ENCODE measurements at regions not wholly inside any gene's neighbourhood (a gene's known extent, or its start where the extent isn't known, plus 50 kb on each side); places are given as distances from the start of the nearest gene placed in this dataset.

- TF ChIP-seq CTCF (IDR thresholded peaks at IDR 0.05; ENCODE audit: low read depth, low read length), result no peak
- in situ Hi-C loops (cut with HindIII; ENCODE audit: low sequenced_read_pairs), result no loop called here
- DNase-seq (ENCODE audit: low read depth, low spot score), result no peak
- H3K4me3 ChIP-seq (ENCODE audit: low read depth, low read length), result no peak overlapping the region
Observed at GRCh38 chr9:103399535-103399934, 404.4 kb downstream of the CYLC2 start.

GRCh38 chr9:103407260-103407659 is 412.1 kb downstream of the CYLC2 start:
- in situ Hi-C loops (cut with HindIII; ENCODE audit: low sequenced_read_pairs), result no loop called here
- H3K4me3 ChIP-seq (ENCODE audit: low read depth, low read length), result no peak overlapping the region
- TF ChIP-seq CTCF (IDR thresholded peaks at IDR 0.05; ENCODE audit: low read depth, low read length), result no peak
- DNase-seq (ENCODE audit: low read depth, low spot score), result no peak

GRCh38 chr9:103410059-103410458 is 414.9 kb downstream of the CYLC2 start:
- H3K4me3 ChIP-seq (ENCODE audit: low read depth, low read length), result no peak overlapping the region
- no peak for TF ChIP-seq CTCF (IDR thresholded peaks at IDR 0.05; ENCODE audit: low read depth, low read length)
- in situ Hi-C loops (cut with HindIII; ENCODE audit: low sequenced_read_pairs), result no loop called here
- DNase-seq (ENCODE audit: low read depth, low spot score), result no peak

GRCh38 chr9:103427696-103428095 is 432.6 kb downstream of the CYLC2 start:
- in situ Hi-C loops (cut with HindIII; ENCODE audit: low sequenced_read_pairs), result no loop called here
- no peak for DNase-seq (ENCODE audit: low read depth, low spot score)
- TF ChIP-seq CTCF (IDR thresholded peaks at IDR 0.05; ENCODE audit: low read depth, low read length), result no peak
- no peak overlapping the region for H3K4me3 ChIP-seq (ENCODE audit: low read depth, low read length)

GRCh38 chr9:103430469-103430868 is 435.3 kb downstream of the CYLC2 start:
- DNase-seq (ENCODE audit: low read depth, low spot score), result no peak
- no peak for TF ChIP-seq CTCF (IDR thresholded peaks at IDR 0.05; ENCODE audit: low read depth, low read length)
- H3K4me3 ChIP-seq (ENCODE audit: low read depth, low read length), result no peak overlapping the region
- in situ Hi-C loops (cut with HindIII; ENCODE audit: low sequenced_read_pairs), result no loop called here

- DNase-seq (ENCODE audit: low read depth, low spot score), result no peak
- H3K4me3 ChIP-seq (ENCODE audit: low read depth, low read length), result no peak overlapping the region
- in situ Hi-C loops (cut with HindIII; ENCODE audit: low sequenced_read_pairs), result no loop called here
- TF ChIP-seq CTCF (IDR thresholded peaks at IDR 0.05; ENCODE audit: low read depth, low read length), result no peak
Observed at GRCh38 chr9:103431809-103432208, 436.7 kb downstream of the CYLC2 start.

- DNase-seq (ENCODE audit: low read depth, low spot score), result no peak
- in situ Hi-C loops (cut with HindIII; ENCODE audit: low sequenced_read_pairs), result no loop called here
- TF ChIP-seq CTCF (IDR thresholded peaks at IDR 0.05; ENCODE audit: low read depth, low read length), result no peak
- H3K4me3 ChIP-seq (ENCODE audit: low read depth, low read length), result no peak overlapping the region
Observed at GRCh38 chr9:103444176-103444575, 449.0 kb downstream of the CYLC2 start.

Measured in astrocyte of the spinal cord (primary cell).